ENCODE measurements at regions not wholly inside any gene's neighbourhood (a gene's known extent, or its start where the extent isn't known, plus 50 kb on each side); places are given as distances from the start of the nearest gene placed in this dataset.
A peak's percentile ranks its signal among the peaks of the same experiment; 100 is the strongest.

DNA sequence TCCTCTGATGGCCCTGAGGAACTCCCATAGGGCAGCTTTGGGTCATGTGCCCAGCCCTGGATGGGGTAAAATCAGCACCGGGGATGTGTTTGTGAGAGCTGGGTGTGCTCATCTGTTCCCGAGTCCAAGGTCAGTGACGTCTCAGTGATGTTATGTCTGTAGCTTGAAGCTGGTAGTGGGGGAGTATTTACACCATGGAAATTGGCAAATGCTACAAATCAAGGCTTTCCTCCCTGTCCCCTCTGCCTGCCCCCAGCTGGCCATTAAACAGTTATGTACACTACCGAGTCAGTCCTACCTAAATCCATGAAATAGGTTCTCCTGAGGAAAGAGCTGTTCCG lies 117.8 kb upstream of the SLC25A33 start (continued):
- TF ChIP-seq, protein P1, sequence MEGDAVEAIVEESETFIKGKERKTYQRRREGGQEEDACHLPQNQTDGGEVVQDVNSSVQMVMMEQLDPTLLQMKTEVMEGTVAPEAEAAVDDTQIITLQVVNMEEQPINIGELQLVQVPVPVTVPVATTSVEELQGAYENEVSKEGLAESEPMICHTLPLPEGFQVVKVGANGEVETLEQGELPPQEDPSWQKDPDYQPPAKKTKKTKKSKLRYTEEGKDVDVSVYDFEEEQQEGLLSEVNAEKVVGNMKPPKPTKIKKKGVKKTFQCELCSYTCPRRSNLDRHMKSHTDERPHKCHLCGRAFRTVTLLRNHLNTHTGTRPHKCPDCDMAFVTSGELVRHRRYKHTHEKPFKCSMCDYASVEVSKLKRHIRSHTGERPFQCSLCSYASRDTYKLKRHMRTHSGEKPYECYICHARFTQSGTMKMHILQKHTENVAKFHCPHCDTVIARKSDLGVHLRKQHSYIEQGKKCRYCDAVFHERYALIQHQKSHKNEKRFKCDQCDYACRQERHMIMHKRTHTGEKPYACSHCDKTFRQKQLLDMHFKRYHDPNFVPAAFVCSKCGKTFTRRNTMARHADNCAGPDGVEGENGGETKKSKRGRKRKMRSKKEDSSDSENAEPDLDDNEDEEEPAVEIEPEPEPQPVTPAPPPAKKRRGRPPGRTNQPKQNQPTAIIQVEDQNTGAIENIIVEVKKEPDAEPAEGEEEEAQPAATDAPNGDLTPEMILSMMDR (conservative IDR thresholded peaks at IDR 0.05; ENCODE audit: low read depth in 2 of 2), result no peak
- TF ChIP-seq ZNF114 (CRISPR knock-in tag; IDR thresholded peaks at IDR 0.05) (no peak), CREB1 (CRISPR knock-in tag; IDR thresholded peaks at IDR 0.05; ENCODE audit: low read depth) (no peak), JUNB (IDR thresholded peaks at IDR 0.05; ENCODE audit: unreplicated experiment) (no peak)
- TF ChIP-seq, protein P2, sequence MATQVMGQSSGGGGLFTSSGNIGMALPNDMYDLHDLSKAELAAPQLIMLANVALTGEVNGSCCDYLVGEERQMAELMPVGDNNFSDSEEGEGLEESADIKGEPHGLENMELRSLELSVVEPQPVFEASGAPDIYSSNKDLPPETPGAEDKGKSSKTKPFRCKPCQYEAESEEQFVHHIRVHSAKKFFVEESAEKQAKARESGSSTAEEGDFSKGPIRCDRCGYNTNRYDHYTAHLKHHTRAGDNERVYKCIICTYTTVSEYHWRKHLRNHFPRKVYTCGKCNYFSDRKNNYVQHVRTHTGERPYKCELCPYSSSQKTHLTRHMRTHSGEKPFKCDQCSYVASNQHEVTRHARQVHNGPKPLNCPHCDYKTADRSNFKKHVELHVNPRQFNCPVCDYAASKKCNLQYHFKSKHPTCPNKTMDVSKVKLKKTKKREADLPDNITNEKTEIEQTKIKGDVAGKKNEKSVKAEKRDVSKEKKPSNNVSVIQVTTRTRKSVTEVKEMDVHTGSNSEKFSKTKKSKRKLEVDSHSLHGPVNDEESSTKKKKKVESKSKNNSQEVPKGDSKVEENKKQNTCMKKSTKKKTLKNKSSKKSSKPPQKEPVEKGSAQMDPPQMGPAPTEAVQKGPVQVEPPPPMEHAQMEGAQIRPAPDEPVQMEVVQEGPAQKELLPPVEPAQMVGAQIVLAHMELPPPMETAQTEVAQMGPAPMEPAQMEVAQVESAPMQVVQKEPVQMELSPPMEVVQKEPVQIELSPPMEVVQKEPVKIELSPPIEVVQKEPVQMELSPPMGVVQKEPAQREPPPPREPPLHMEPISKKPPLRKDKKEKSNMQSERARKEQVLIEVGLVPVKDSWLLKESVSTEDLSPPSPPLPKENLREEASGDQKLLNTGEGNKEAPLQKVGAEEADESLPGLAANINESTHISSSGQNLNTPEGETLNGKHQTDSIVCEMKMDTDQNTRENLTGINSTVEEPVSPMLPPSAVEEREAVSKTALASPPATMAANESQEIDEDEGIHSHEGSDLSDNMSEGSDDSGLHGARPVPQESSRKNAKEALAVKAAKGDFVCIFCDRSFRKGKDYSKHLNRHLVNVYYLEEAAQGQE (IDR thresholded peaks at IDR 0.05; ENCODE audit: unreplicated experiment), result no peak

DNA sequence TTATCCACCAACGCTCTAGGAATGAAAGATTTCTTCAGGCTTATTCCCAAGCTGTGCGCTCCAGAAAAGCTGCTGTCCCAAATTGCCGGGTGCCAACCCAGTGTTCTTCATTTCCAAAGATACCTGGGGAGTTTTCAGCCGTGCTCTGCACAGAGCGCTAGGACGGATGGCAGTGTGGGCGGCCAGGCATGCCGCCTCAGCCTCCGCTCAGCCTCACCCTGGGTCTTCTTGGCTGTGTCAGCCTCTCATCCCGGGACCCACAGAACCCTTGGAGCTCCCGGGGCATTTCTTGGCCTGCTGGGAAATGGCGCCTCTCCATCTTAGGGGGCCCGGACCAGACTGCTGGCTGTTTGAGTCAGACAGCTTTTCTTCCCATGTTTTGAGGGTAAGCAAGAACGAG lies 116.9 kb upstream of the SLC25A33 start:
- no peaks in the 10 kb centered on the region for H3K27me3 Mint-ChIP-seq (ENCODE audit: insufficient read depth, low read depth, poor library complexity)
- peaks cover 11% of the 10 kb centered on the region; the same call in 2 of the 3 replicates for H3K4me1 Mint-ChIP-seq
- H3K4me3 Mint-ChIP-seq, result no peak overlapping the region
- no peaks in the 10 kb centered on the region for H3K27me3 ChIP-seq (ENCODE audit: insufficient read depth)
- H2AFZ ChIP-seq, result peak overlapping the region; percentile 74; the same call in 1 of the 2 replicates
- H3K9me3 Mint-ChIP-seq, result no peaks in the 10 kb centered on the region
- H3K27ac ChIP-seq (ENCODE audit: low read depth), result no peak overlapping the region
- ATAC-seq, result no peak
- no peaks in the 10 kb centered on the region for H3K79me2 ChIP-seq (replicated peaks; ENCODE audit: insufficient read depth)
- H3K27ac Mint-ChIP-seq, result no peak overlapping the region
- no peak overlapping the region for H3K4me3 ChIP-seq
- no peak overlapping the region for H3K4me2 ChIP-seq
- H3K9me2 ChIP-seq (ENCODE audit: insufficient read depth), result no peaks in the 10 kb centered on the region
- no peaks in the 10 kb centered on the region for H3K36me3 Mint-ChIP-seq (ENCODE audit: low read depth)
- H3K4me1 ChIP-seq (ENCODE audit: insufficient read depth), result no peaks in the 10 kb centered on the region
- H3K36me3 ChIP-seq (ENCODE audit: insufficient read depth), result no peaks in the 10 kb centered on the region
- no peaks in the 10 kb centered on the region for H4K20me1 ChIP-seq (replicated peaks; ENCODE audit: insufficient read depth)
- no peak for DNase-seq (ENCODE audit: low spot score)
- no peaks in the 10 kb centered on the region for H3F3A ChIP-seq (replicated peaks; ENCODE audit: low read depth)
- TF ChIP-seq, protein P3, sequence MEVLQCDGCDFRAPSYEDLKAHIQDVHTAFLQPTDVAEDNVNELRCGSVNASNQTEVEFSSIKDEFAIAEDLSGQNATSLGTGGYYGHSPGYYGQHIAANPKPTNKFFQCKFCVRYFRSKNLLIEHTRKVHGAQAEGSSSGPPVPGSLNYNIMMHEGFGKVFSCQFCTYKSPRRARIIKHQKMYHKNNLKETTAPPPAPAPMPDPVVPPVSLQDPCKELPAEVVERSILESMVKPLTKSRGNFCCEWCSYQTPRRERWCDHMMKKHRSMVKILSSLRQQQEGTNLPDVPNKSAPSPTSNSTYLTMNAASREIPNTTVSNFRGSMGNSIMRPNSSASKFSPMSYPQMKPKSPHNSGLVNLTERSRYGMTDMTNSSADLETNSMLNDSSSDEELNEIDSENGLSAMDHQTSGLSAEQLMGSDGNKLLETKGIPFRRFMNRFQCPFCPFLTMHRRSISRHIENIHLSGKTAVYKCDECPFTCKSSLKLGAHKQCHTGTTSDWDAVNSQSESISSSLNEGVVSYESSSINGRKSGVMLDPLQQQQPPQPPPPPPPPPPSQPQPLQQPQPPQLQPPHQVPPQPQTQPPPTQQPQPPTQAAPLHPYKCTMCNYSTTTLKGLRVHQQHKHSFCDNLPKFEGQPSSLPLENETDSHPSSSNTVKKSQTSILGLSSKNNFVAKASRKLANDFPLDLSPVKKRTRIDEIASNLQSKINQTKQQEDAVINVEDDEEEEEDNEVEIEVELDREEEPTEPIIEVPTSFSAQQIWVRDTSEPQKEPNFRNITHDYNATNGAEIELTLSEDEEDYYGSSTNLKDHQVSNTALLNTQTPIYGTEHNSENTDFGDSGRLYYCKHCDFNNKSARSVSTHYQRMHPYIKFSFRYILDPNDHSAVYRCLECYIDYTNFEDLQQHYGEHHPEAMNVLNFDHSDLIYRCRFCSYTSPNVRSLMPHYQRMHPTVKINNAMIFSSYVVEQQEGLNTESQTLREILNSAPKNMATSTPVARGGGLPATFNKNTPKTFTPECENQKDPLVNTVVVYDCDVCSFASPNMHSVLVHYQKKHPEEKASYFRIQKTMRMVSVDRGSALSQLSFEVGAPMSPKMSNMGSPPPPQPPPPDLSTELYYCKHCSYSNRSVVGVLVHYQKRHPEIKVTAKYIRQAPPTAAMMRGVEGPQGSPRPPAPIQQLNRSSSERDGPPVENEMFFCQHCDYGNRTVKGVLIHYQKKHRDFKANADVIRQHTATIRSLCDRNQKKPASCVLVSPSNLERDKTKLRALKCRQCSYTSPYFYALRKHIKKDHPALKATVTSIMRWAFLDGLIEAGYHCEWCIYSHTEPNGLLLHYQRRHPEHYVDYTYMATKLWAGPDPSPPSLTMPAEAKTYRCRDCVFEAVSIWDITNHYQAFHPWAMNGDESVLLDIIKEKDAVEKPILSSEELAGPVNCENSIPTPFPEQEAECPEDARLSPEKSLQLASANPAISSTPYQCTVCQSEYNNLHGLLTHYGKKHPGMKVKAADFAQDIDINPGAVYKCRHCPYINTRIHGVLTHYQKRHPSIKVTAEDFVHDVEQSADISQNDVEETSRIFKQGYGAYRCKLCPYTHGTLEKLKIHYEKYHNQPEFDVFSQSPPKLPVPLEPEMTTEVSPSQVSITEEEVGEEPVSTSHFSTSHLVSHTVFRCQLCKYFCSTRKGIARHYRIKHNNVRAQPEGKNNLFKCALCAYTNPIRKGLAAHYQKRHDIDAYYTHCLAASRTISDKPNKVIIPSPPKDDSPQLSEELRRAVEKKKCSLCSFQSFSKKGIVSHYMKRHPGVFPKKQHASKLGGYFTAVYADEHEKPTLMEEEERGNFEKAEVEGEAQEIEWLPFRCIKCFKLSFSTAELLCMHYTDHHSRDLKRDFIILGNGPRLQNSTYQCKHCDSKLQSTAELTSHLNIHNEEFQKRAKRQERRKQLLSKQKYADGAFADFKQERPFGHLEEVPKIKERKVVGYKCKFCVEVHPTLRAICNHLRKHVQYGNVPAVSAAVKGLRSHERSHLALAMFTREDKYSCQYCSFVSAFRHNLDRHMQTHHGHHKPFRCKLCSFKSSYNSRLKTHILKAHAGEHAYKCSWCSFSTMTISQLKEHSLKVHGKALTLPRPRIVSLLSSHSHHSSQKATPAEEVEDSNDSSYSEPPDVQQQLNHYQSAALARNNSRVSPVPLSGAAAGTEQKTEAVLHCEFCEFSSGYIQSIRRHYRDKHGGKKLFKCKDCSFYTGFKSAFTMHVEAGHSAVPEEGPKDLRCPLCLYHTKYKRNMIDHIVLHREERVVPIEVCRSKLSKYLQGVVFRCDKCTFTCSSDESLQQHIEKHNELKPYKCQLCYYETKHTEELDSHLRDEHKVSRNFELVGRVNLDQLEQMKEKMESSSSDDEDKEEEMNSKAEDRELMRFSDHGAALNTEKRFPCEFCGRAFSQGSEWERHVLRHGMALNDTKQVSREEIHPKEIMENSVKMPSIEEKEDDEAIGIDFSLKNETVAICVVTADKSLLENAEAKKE (CRISPR knock-in tag; IDR thresholded peaks at IDR 0.05), result no peak
- TF ChIP-seq NANOG (IDR thresholded peaks at IDR 0.05; ENCODE audit: borderline replicate concordance) (no peak), JUNB (IDR thresholded peaks at IDR 0.05; ENCODE audit: unreplicated experiment) (no peak), EZH2phosphoT487 (IDR thresholded peaks at IDR 0.05; ENCODE audit: unreplicated experiment) (no peak)
- TF ChIP-seq, protein P1 (conservative IDR thresholded peaks at IDR 0.05; ENCODE audit: low read depth in 2 of 2), result no peak
- TF ChIP-seq, protein P4, sequence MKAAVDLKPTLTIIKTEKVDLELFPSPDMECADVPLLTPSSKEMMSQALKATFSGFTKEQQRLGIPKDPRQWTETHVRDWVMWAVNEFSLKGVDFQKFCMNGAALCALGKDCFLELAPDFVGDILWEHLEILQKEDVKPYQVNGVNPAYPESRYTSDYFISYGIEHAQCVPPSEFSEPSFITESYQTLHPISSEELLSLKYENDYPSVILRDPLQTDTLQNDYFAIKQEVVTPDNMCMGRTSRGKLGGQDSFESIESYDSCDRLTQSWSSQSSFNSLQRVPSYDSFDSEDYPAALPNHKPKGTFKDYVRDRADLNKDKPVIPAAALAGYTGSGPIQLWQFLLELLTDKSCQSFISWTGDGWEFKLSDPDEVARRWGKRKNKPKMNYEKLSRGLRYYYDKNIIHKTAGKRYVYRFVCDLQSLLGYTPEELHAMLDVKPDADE (IDR thresholded peaks at IDR 0.05), result no peak

All from GM23338 (cell line).